NK-92 treated with Interleukin-12 subunit alpha and Interleukin-12 subunit beta, amount 100 ng/mL, for 24 hours (cell line): ENCODE measurements at regions not wholly inside any gene's neighbourhood (a gene's known extent, or its start where the extent isn't known, plus 50 kb on each side); places are given as distances from the start of the nearest gene placed in this dataset.
"Not testable (repeated sequence)": the region's sequence is repeated elsewhere in the genome, so short reads cannot be mapped to it uniquely, and the experiment has no call there.

Experiments
- DNase-seq: peaks from one replicate; lab custom pipeline; 2025; lab: John Stamatoyannopoulos, UW

GRCh38 chr1:227415115-227415790, 97.0 kb upstream of the CDC42BPA start:
- DNase-seq = no peak

- no peak for DNase-seq
These were observed 92.8 kb upstream of the CDC42BPA start for GRCh38 chr1:227411066-227411465.

GRCh38 chr1:227406332-227406731, 88.0 kb upstream of the CDC42BPA start:
- not testable (repeated sequence) for DNase-seq

- no peak for DNase-seq
These were observed 85.2 kb upstream of the CDC42BPA start for GRCh38 chr1:227403535-227403934.

- no peak for DNase-seq
These were observed 83.5 kb upstream of the CDC42BPA start for GRCh38 chr1:227401562-227402342.

GRCh38 chr1:227399152-227399730, 80.9 kb upstream of the CDC42BPA start:
- no peak for DNase-seq

GRCh38 chr1:227397354-227397978, 79.2 kb upstream of the CDC42BPA start:
- DNase-seq = no peak

- no peak for DNase-seq
These were observed 78.5 kb upstream of the CDC42BPA start for GRCh38 chr1:227396539-227397353.

GRCh38 chr1:227395426-227396028, 77.2 kb upstream of the CDC42BPA start:
- no peak for DNase-seq

GRCh38 chr1:227392984-227393764, 74.9 kb upstream of the CDC42BPA start:
- no peak for DNase-seq

GRCh38 chr1:227391879-227392278, 73.6 kb upstream of the CDC42BPA start:
- no peak for DNase-seq

- DNase-seq = no peak
These were observed 72.9 kb upstream of the CDC42BPA start for GRCh38 chr1:227391211-227391610.

- DNase-seq = no peak
These were observed 72.2 kb upstream of the CDC42BPA start for GRCh38 chr1:227390525-227390924.

- DNase-seq = no peak
These were observed 70.2 kb upstream of the CDC42BPA start for GRCh38 chr1:227388214-227389168.

GRCh38 chr1:227379555-227379892, 61.2 kb upstream of the CDC42BPA start:
- DNase-seq = no peak

- no peak for DNase-seq
These were observed 60.7 kb upstream of the CDC42BPA start for GRCh38 chr1:227378871-227379554.

- DNase-seq = no peak
These were observed 59.9 kb upstream of the CDC42BPA start for GRCh38 chr1:227378181-227378580.

- DNase-seq = no peak
These were observed 56.6 kb upstream of the CDC42BPA start for GRCh38 chr1:227374846-227375245.

- DNase-seq = no peak
These were observed 54.4 kb upstream of the CDC42BPA start for GRCh38 chr1:227372726-227373130.
